T-helper 2 cell (primary cell): ENCODE measurements at regions not wholly inside any gene's neighbourhood (a gene's known extent, or its start where the extent isn't known, plus 50 kb on each side); places are given as distances from the start of the nearest gene placed in this dataset.
"Not testable (repeated sequence)": the region's sequence is repeated elsewhere in the genome, so short reads cannot be mapped to it uniquely, and the experiment has no call there.

Source experiments
- DNase-seq, 5 experiments: peaks; one replicate each; pipeline versions ENCODE4 v3.0.0 to v3.0.0-alpha.2; 2012 to 2022

GRCh38 chr3:75129101-75129500, 514.6 kb upstream of the CNTN3 start:
- no peak for DNase-seq

GRCh38 chr3:75136100-75136897, 521.8 kb upstream of the CNTN3 start:
- no peak for DNase-seq

- no peak for DNase-seq
These were observed 523.9 kb upstream of the CNTN3 start for GRCh38 chr3:75138345-75138744.

GRCh38 chr3:75140904-75141615, 523.1 kb upstream of the FRG2C start:
- DNase-seq = no peak

GRCh38 chr3:75144406-75144805, 519.7 kb upstream of the FRG2C start:
- no peak for DNase-seq

GRCh38 chr3:75171630-75172230, 492.4 kb upstream of the FRG2C start:
- DNase-seq = no peak

GRCh38 chr3:75176937-75177336, 487.2 kb upstream of the FRG2C start:
- DNase-seq = no peak

- DNase-seq = no peak
These were observed 483.7 kb upstream of the FRG2C start for GRCh38 chr3:75180235-75180944.

- DNase-seq = no peak
These were observed 483.2 kb upstream of the FRG2C start for GRCh38 chr3:75180945-75181298.

GRCh38 chr3:75188962-75189361, 475.2 kb upstream of the FRG2C start:
- no peak for DNase-seq

GRCh38 chr3:75192146-75192616, 471.9 kb upstream of the FRG2C start:
- DNase-seq = peak in 3 of 5 experiments; percentile 12 to 29 (median 18)

- no peak for DNase-seq
These were observed 470.3 kb upstream of the FRG2C start for GRCh38 chr3:75193797-75194196.

- not testable (repeated sequence) for DNase-seq
These were observed 449.8 kb upstream of the FRG2C start for GRCh38 chr3:75214332-75214731.

- no peak for DNase-seq
These were observed 445.6 kb upstream of the FRG2C start for GRCh38 chr3:75218577-75218976.

- no peak for DNase-seq
These were observed 443.2 kb upstream of the FRG2C start for GRCh38 chr3:75220932-75221331.

- DNase-seq = no peak
These were observed 439.7 kb upstream of the FRG2C start for GRCh38 chr3:75224412-75224811.

GRCh38 chr3:75232216-75232615, 431.9 kb upstream of the FRG2C start:
- no peak for DNase-seq

- DNase-seq = no peak
These were observed 428.5 kb upstream of the FRG2C start for GRCh38 chr3:75235631-75236030.

- DNase-seq = no peak
These were observed 427.1 kb upstream of the FRG2C start for GRCh38 chr3:75237053-75237452.

GRCh38 chr3:75237477-75237876, 426.7 kb upstream of the FRG2C start:
- DNase-seq = no peak

- not testable (repeated sequence) for DNase-seq
These were observed 422.7 kb upstream of the FRG2C start for GRCh38 chr3:75241226-75241962.

GRCh38 chr3:75242012-75242735, 422.0 kb upstream of the FRG2C start:
- no peak for DNase-seq
